ENCODE measurements at regions not wholly inside any gene's neighbourhood (a gene's known extent, or its start where the extent isn't known, plus 50 kb on each side); places are given as distances from the start of the nearest gene placed in this dataset.

DNA sequence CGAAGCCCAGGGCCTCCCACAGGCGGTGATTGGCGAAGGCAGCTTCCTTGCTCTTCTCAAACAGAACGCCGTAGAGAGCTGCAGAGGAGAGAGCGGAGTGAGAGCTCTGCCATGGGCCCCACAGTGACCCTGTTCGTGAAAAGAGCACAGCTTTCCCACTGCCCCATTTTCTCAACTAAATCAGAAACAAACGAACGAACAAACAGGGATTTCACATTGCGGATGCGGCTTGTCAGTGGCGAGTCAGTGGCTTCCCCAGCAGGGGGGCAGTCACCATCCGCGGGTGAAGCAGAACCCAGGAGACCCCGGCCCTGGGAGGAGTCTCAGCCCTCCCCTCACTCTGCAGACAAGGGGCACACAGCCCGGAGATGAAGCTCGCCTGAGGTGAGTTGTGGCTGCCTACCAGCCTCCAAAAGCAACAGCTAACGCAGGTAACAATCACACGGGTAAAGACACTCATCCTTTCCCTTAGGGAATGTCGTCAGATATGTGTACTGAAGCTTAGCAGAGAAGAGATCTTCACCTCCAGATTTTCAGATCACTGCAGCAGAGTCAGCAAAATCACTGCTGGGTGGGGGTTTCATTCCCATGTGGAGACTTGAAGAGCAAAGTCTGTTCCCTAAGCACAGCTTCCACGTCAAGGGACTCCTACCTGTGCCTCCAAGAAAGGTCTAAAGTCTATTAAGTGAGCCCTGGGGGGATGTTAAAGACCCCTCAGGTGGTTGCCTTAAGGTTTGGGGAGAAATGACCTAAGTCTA lies 51.2 kb upstream of the GPR31 start:
- H3K79me2 ChIP-seq (ENCODE audit: insufficient read depth, low read depth) = no peaks in the 10 kb centered on the region
- no peak overlapping the region for H3K9ac ChIP-seq
- no peak overlapping the region for H3K4me3 ChIP-seq (IDR thresholded peaks at IDR 0.05; ENCODE audit: insufficient read depth, low read depth, low read length)
- no peaks in the 10 kb centered on the region for H3K4me1 ChIP-seq (ENCODE audit: low read depth, poor library complexity, severe bottlenecking)
- no peaks in the 10 kb centered on the region for H3K36me3 ChIP-seq (ENCODE audit: insufficient read depth)
- no peak overlapping the region for H2AFZ ChIP-seq (ENCODE audit: low read depth)
- no peak overlapping the region for H3K4me2 ChIP-seq
- TF ChIP-seq, protein P1, sequence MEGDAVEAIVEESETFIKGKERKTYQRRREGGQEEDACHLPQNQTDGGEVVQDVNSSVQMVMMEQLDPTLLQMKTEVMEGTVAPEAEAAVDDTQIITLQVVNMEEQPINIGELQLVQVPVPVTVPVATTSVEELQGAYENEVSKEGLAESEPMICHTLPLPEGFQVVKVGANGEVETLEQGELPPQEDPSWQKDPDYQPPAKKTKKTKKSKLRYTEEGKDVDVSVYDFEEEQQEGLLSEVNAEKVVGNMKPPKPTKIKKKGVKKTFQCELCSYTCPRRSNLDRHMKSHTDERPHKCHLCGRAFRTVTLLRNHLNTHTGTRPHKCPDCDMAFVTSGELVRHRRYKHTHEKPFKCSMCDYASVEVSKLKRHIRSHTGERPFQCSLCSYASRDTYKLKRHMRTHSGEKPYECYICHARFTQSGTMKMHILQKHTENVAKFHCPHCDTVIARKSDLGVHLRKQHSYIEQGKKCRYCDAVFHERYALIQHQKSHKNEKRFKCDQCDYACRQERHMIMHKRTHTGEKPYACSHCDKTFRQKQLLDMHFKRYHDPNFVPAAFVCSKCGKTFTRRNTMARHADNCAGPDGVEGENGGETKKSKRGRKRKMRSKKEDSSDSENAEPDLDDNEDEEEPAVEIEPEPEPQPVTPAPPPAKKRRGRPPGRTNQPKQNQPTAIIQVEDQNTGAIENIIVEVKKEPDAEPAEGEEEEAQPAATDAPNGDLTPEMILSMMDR (conservative IDR thresholded peaks at IDR 0.05; ENCODE audit: low read depth, low read length) = no peak
- H3K27me3 ChIP-seq (ENCODE audit: insufficient read depth, low read depth) = no peaks in the 10 kb centered on the region
- H3K27ac ChIP-seq = no peak overlapping the region
- H4K20me1 ChIP-seq (ENCODE audit: insufficient read depth) = no peaks in the 10 kb centered on the region

DNA sequence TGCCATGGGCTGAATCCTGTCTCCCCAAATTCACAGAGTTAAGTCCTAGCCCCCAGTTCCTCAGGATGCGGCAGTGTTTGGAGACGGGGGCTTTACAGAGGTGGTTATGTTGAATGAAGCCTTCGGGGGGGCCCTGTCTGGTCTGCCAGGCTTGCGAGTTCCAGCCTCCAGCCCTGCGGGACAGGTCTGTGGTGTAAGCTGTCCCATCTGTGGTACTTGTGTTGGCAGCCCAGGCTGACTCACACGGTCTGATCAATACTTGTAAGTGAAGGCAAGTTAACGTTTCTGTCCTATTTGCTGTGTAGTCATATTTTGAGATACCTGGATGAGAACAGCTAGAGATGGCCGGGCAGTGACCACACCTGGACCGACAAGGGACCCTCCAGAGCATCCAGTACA lies 51.8 kb upstream of the GPR31 start:
- Histone ChIP-seq H3K4me1 (ENCODE audit: low read depth, poor library complexity, severe bottlenecking) (no peaks in the 10 kb centered on the region), H3K36me3 (ENCODE audit: insufficient read depth) (no peaks in the 10 kb centered on the region), H3K79me2 (ENCODE audit: insufficient read depth, low read depth) (no peaks in the 10 kb centered on the region), H2AFZ (ENCODE audit: low read depth) (no peak overlapping the region), H3K4me3 (IDR thresholded peaks at IDR 0.05; ENCODE audit: insufficient read depth, low read depth, low read length) (no peak overlapping the region), H3K27me3 (ENCODE audit: insufficient read depth, low read depth) (no peaks in the 10 kb centered on the region), H3K4me2 (no peak overlapping the region), H4K20me1 (ENCODE audit: insufficient read depth) (no peaks in the 10 kb centered on the region), H3K9ac (no peak overlapping the region), H3K27ac (no peak overlapping the region)
- TF ChIP-seq, protein P1 (conservative IDR thresholded peaks at IDR 0.05; ENCODE audit: low read depth, low read length) = no peak

DNA sequence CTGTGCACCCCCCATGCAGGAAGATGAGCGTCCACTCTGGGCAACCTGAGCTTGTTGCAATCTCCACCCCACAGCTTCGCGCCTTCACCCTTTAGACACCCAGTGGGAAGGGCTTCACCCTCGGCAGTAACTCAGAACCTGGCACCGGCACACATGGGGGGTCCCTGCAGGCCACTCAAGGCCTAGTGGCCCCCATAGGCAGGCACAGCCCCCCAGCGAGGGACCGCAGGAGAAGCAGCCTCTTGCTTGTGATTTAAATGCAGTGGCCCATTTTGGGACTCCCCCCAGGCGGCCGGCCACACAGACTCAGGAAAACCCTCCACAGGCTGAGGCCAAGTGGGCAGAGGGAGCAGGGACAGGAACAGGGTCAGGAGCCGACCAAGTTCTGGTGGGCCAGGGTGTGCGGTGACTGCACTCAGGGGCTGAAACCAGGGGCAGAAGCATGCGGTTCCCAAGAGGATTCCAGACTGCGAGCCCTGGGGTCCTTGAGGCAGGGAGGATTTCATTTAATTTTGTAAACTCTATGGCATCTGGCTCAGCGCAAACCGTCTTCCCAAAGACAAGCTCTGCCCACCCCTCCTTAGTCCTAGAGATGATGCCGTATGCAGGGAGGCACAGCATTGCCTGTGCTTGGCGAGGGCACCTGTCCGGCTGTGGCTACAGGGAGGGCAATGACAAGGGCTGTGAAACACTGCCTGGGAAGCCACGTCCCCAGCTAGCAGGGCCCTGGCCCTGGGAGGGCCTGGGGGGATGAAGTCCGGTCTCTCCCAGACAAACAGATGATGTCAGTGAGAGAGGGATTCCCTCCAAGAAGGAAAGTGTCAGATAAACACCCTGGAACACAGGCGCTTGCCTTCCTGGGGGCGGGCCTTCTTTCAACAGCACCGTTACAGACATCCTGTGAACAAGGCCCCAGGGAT lies 52.9 kb upstream of the GPR31 start:
- Histone ChIP-seq H3K79me2 (ENCODE audit: insufficient read depth, low read depth) (no peaks in the 10 kb centered on the region), H3K9ac (no peak overlapping the region), H4K20me1 (ENCODE audit: insufficient read depth) (no peaks in the 10 kb centered on the region), H3K4me3 (IDR thresholded peaks at IDR 0.05; ENCODE audit: insufficient read depth, low read depth, low read length) (no peak overlapping the region), H3K4me1 (ENCODE audit: low read depth, poor library complexity, severe bottlenecking) (no peaks in the 10 kb centered on the region), H3K36me3 (ENCODE audit: insufficient read depth) (no peaks in the 10 kb centered on the region), H2AFZ (ENCODE audit: low read depth) (no peak overlapping the region), H3K27me3 (ENCODE audit: insufficient read depth, low read depth) (no peaks in the 10 kb centered on the region), H3K4me2 (no peak overlapping the region), H3K27ac (no peak overlapping the region)
- TF ChIP-seq, protein P1 (conservative IDR thresholded peaks at IDR 0.05; ENCODE audit: low read depth, low read length) = no peak

DNA sequence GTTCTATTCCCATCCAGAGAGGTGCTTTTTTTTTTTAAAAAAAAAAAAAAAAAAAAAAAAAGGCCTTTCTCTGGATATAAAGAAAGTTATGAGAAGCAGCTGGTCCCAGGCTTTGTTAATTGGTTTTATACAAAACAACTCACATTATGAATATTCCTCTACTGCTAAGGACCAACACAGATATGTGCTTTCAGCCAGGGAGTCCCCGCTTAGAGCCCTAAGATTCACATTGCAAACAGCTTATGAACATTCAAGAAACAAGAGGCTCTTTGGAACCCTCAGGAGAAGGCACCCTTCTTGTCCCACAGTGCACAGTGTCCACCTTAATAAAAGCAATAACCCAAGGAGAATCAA lies 53.5 kb upstream of the GPR31 start:
- Histone ChIP-seq H3K9ac (no peak overlapping the region), H3K36me3 (ENCODE audit: insufficient read depth) (no peaks in the 10 kb centered on the region), H2AFZ (ENCODE audit: low read depth) (no peak overlapping the region), H3K27ac (no peak overlapping the region), H3K4me1 (ENCODE audit: low read depth, poor library complexity, severe bottlenecking) (no peaks in the 10 kb centered on the region), H3K79me2 (ENCODE audit: insufficient read depth, low read depth) (no peaks in the 10 kb centered on the region), H3K27me3 (ENCODE audit: insufficient read depth, low read depth) (no peaks in the 10 kb centered on the region), H4K20me1 (ENCODE audit: insufficient read depth) (no peaks in the 10 kb centered on the region), H3K4me3 (IDR thresholded peaks at IDR 0.05; ENCODE audit: insufficient read depth, low read depth, low read length) (no peak overlapping the region), H3K4me2 (no peak overlapping the region)
- TF ChIP-seq, protein P1 (conservative IDR thresholded peaks at IDR 0.05; ENCODE audit: low read depth, low read length) = no peak
